B cell (primary cell): ENCODE measurements at regions not wholly inside any gene's neighbourhood (a gene's known extent, or its start where the extent isn't known, plus 50 kb on each side); places are given as distances from the start of the nearest gene placed in this dataset.

Source experiments
- ATAC-seq: fragments of 200-7000 bp; cut with Tn5 transposase; one replicate; pipeline ENCODE4 v1.10.0; 2021; ENCODE audit warnings: low read depth, mild to moderate bottlenecking, moderate number of reproducible peaks, moderate library complexity
- CTCF ChIA-PET: fragments of 350-600 bp; sonication (Branson Sonifier 250); formaldehyde crosslinking; loops from one replicate; lab custom pipeline; 2021; ENCODE audit warnings: antibody characterized with exemption, inconsistent platforms; lab: Charles Lee
- POLR2A ChIA-PET: fragments of 350-600 bp; sonication (Branson Sonifier 250); formaldehyde crosslinking; loops from one replicate; lab custom pipeline; 2021; ENCODE audit warnings: antibody characterized with exemption; lab: Charles Lee
- DNase-seq: peaks from one replicate; pipeline ENCODE4 v3.0.0; 2013
- H2AFZ ChIP-seq: 2 replicates; pipeline ENCODE4 v1.6.1; 2012; ENCODE audit warnings: mild to moderate bottlenecking, low read depth, low read length; ENCODE audit not compliant: insufficient read depth, poor library complexity, severe bottlenecking
- H3K27ac ChIP-seq, 2 donors: 1 replicate in 1 of 2; 2 replicates in 1 of 2; pipeline ENCODE4 v1.5.1; 2012 to 2013; ENCODE audit warnings: low read length in 2 of 2, mild to moderate bottlenecking in 2 of 2, moderate library complexity in 1 of 2
- H3K27me3 ChIP-seq, 4 experiments: fragments of 200-600 bp in 1 of 4; sonication (generic) in 1 of 4; replicated peaks in 1 of 4; 1 replicate in 2 of 4; 2 replicates in 2 of 4; pipeline versions ENCODE4 v1.6.1 to v1.7.0; 2013 to 2016; ENCODE audit warnings: low read length in 3 of 4, mild to moderate bottlenecking in 2 of 4, mixed read lengths in 1 of 4, moderate library complexity in 1 of 4; ENCODE audit not compliant: insufficient read depth in 4 of 4, control insufficient read depth in 3 of 4; ENCODE audit errors: control extremely low read depth in 1 of 4
- H3K36me3 ChIP-seq, 2 experiments: replicated peaks in 1 of 2; 1 replicate in 1 of 2; 2 replicates in 1 of 2; pipeline versions ENCODE4 v1.6.1 to v1.7.1; 2013; ENCODE audit warnings: low read length in 1 of 2; ENCODE audit not compliant: insufficient read depth in 2 of 2, control insufficient read depth in 1 of 2; ENCODE audit errors: control extremely low read depth in 1 of 2, extremely low read depth in 1 of 2
- H3K4me1 ChIP-seq, 2 donors: fragments of 200-600 bp in 1 of 2; sonication (generic) in 1 of 2; 1 replicate in 1 of 2; 2 replicates in 1 of 2; pipeline versions ENCODE4 v1.5.1 to v1.6.1; 2013 to 2017; ENCODE audit warnings: low read length in 2 of 2; ENCODE audit not compliant: control insufficient read depth in 2 of 2, insufficient read depth in 2 of 2
- H3K4me2 ChIP-seq: replicated peaks from 2 replicates; pipeline ENCODE3; 2012; ENCODE audit warnings: mild to moderate bottlenecking, low read depth, low read length; ENCODE audit not compliant: poor library complexity, severe bottlenecking
- H3K4me3 ChIP-seq, 5 experiments: fragments of 200-600 bp in 1 of 5; sonication (generic) in 1 of 5; 1 replicate in 3 of 5; 2 replicates in 2 of 5; pipeline versions ENCODE4 v1.5.1 to v1.7.0; 2011 to 2016; ENCODE audit warnings: low read length in 4 of 5, mild to moderate bottlenecking in 4 of 5, low read depth in 2 of 5, control low read depth in 1 of 5, moderate library complexity in 1 of 5; ENCODE audit not compliant: insufficient read depth in 1 of 5; ENCODE audit errors: control extremely low read depth in 1 of 5, extremely low read depth in 1 of 5
- H3K79me2 ChIP-seq: fragments of 200-600 bp; sonication (generic); one replicate; pipeline ENCODE4 v1.6.0; 2016; ENCODE audit warnings: low read length; ENCODE audit not compliant: control insufficient read depth, insufficient read depth
- H3K9ac ChIP-seq: fragments of 200-600 bp; sonication (generic); 2 replicates; pipeline ENCODE4 v1.6.1; 2017; ENCODE audit warnings: mild to moderate bottlenecking, low read length, moderate library complexity
- H3K9me3 ChIP-seq, 3 donors: one replicate each; pipeline versions ENCODE4 v1.6.1 to v1.7.1; 2013; ENCODE audit warnings: low read length in 2 of 3; ENCODE audit not compliant: control insufficient read depth in 2 of 3, insufficient read depth in 1 of 3; ENCODE audit errors: control extremely low read depth in 1 of 3
- H4K20me1 ChIP-seq: 2 replicates; pipeline ENCODE4 v1.6.0; 2012; ENCODE audit warnings: mild to moderate bottlenecking, low read length; ENCODE audit not compliant: insufficient read depth, control insufficient read depth, poor library complexity, severe bottlenecking
- H3K27ac Mint-ChIP-seq: one replicate; pipeline ENCODE4 v1.8.0; 2021; ENCODE audit warnings: mixed read lengths
- H3K27me3 Mint-ChIP-seq: one replicate; pipeline ENCODE4 v1.8.0; 2021; ENCODE audit warnings: mixed read lengths
- H3K4me1 Mint-ChIP-seq: one replicate; pipeline ENCODE4 v1.8.0; 2021; ENCODE audit warnings: mixed read lengths
- H3K4me3 Mint-ChIP-seq: one replicate; pipeline ENCODE4 v1.8.0; 2021; ENCODE audit warnings: mixed read lengths
- H3K9me3 Mint-ChIP-seq: one replicate; pipeline ENCODE4 v1.8.0; 2022; ENCODE audit warnings: mixed read lengths; ENCODE audit not compliant: insufficient read depth
- CTCF ChIP-seq: fragments of 200-600 bp; IDR thresholded peaks from one replicate; pipeline ENCODE4 v1.8.0; 2022; ENCODE audit warnings: antibody characterized with exemption, mild to moderate bottlenecking
- EZH2 ChIP-seq: IDR thresholded peaks from 2 replicates; pipeline ENCODE4 v1.6.1; 2012; ENCODE audit warnings: borderline replicate concordance, low read depth, mild to moderate bottlenecking, moderate library complexity, low read length; ENCODE audit not compliant: insufficient read depth, poor library complexity, severe bottlenecking
- WGBS: methylation state at CpG from one replicate; pipeline ENCODE4 v1.1.5; 2013; ENCODE audit warnings: missing lambda C conversion rate; ENCODE audit not compliant: insufficient coverage; 5-methylcytosine and 5-hydroxymethylcytosine counted together
- intact Hi-C: fragments of 100-400 bp; cut with micrococcal nuclease; formaldehyde crosslinking; loops from one replicate; pipeline ENCODE4 v1.10.0; 2022

GRCh38 chr19:32105527-32106310, 239.7 kb upstream of the ZNF507 start:
- Mint-ChIP-seq H3K4me3 (no peak overlapping the region), H3K27me3 (peaks cover 4% of the 10 kb centered on the region), H3K4me1 (no peaks in the 10 kb centered on the region), H3K9me3 (peaks cover 2% of the 10 kb centered on the region), H3K27ac (no peak overlapping the region)
- DNase-seq (no peak), ATAC-seq (no peak)
- Histone ChIP-seq H2AFZ (no peak overlapping the region), H4K20me1 (no peaks in the 10 kb centered on the region), H3K9ac (no peak overlapping the region), H3K27me3 (peaks cover 0 to 5% (median 0%) of the 10 kb centered on the region in 4 experiments), H3K79me2 (no peaks in the 10 kb centered on the region), H3K4me1 (no peaks in the 10 kb centered on the region), H3K4me2 (no peak overlapping the region), H3K4me3 (no peak overlapping the region), H3K36me3 (no peaks in the 10 kb centered on the region), H3K9me3 (peaks cover 0 to 23% (median 0%) of the 10 kb centered on the region in 3 donors), H3K27ac (no peak overlapping the region)
- TF ChIP-seq CTCF: no peak
- no peak for TF ChIP-seq EZH2
- WGBS: 99% methylated on average over 12 of the region's 16 CpGs
- CTCF ChIA-PET: no interaction called here
- intact Hi-C loops: no loop called here
- POLR2A ChIA-PET: no interaction called here

DNA sequence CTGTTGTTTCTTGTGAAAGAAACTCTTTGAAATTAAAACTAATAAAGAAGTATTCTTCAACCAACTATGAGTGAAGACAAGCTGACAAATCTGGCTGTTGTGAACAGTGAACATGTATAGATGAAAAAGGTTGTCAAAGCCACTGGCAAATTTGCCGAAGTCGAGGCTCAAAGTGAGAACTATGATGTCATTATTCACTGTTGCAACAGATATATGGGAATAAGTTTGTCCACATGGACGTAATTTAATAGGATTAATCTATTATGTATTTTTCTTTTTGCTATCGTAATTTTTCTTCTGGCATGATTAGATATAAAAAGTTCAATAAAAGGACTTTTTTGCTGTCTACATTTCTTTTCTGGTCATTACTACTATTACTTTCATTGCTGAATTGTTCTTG, 223.2 kb upstream of the ZNF507 start:
- no peaks in the 10 kb centered on the region for H3K27me3 Mint-ChIP-seq
- intact Hi-C loops: no loop called here
- Histone ChIP-seq H3K4me3 (no peak overlapping the region), H3K36me3 (no peaks in the 10 kb centered on the region), H3K9me3 (peaks cover 0 to 21% (median 0%) of the 10 kb centered on the region in 3 donors), H2AFZ (no peak overlapping the region), H4K20me1 (no peaks in the 10 kb centered on the region), H3K27me3 (no peaks in the 10 kb centered on the region), H3K4me1 (no peaks in the 10 kb centered on the region), H3K4me2 (no peak overlapping the region), H3K9ac (no peak overlapping the region), H3K79me2 (no peaks in the 10 kb centered on the region), H3K27ac (no peak overlapping the region)
- WGBS: 100% methylated on average over 2 of the region's 4 CpGs
- DNase-seq: no peak
- ChIA-PET CTCF (no interaction called here), POLR2A (no interaction called here)
- no peak for ATAC-seq
- no peak overlapping the region for H3K27ac Mint-ChIP-seq
- no peaks in the 10 kb centered on the region for H3K4me1 Mint-ChIP-seq
- no peak overlapping the region for H3K4me3 Mint-ChIP-seq
- no peak for TF ChIP-seq CTCF
- no peak for TF ChIP-seq EZH2
- H3K9me3 Mint-ChIP-seq: peaks cover 10% of the 10 kb centered on the region
